ENCODE measurements at regions not wholly inside any gene's neighbourhood (a gene's known extent, or its start where the extent isn't known, plus 50 kb on each side); places are given as distances from the start of the nearest gene placed in this dataset.

- intact Hi-C loops (cut with DNase I, micrococcal nuclease), result no loop called here
- Histone ChIP-seq H3K4me1 (ENCODE audit: low read depth) (no peaks in the 10 kb centered on the region), H3K4me3 (no peak overlapping the region), H3K9me3 (no peaks in the 10 kb centered on the region), H3K36me3 (ENCODE audit: low read depth) (no peaks in the 10 kb centered on the region)
- no peak for TF ChIP-seq CTCF (IDR thresholded peaks at IDR 0.05)
- no peak for DNase-seq
- ATAC-seq, result no peak
Measured at GRCh38 chr10:61183967-61184366, 240.0 kb upstream of the RHOBTB1 start.

- no peak overlapping the region for H3K4me3 ChIP-seq
- TF ChIP-seq CTCF (IDR thresholded peaks at IDR 0.05), result no peak
- DNase-seq (no peak), ATAC-seq (no peak)
- intact Hi-C loops (cut with DNase I, micrococcal nuclease), result no loop called here
- H3K36me3 ChIP-seq (ENCODE audit: low read depth), result no peaks in the 10 kb centered on the region
- no peaks in the 10 kb centered on the region for H3K9me3 ChIP-seq
- no peaks in the 10 kb centered on the region for H3K4me1 ChIP-seq (ENCODE audit: low read depth)
Measured at GRCh38 chr10:61181832-61182231, 237.8 kb upstream of the RHOBTB1 start.

- H3K4me1 ChIP-seq (ENCODE audit: low read depth), result no peaks in the 10 kb centered on the region
- TF ChIP-seq CTCF (IDR thresholded peaks at IDR 0.05), result no peak
- H3K9me3 ChIP-seq, result no peaks in the 10 kb centered on the region
- intact Hi-C loops (cut with DNase I, micrococcal nuclease), result no loop called here
- ATAC-seq (no peak), DNase-seq (no peak)
- no peak overlapping the region for H3K4me3 ChIP-seq
- no peaks in the 10 kb centered on the region for H3K36me3 ChIP-seq (ENCODE audit: low read depth)
Measured at GRCh38 chr10:61179771-61180170, 235.8 kb upstream of the RHOBTB1 start.

- Histone ChIP-seq H3K4me1 (ENCODE audit: low read depth) (no peaks in the 10 kb centered on the region), H3K4me3 (no peak overlapping the region), H3K9me3 (no peaks in the 10 kb centered on the region), H3K36me3 (ENCODE audit: low read depth) (no peaks in the 10 kb centered on the region)
- intact Hi-C loops (cut with DNase I, micrococcal nuclease), result no loop called here
- no peak for ATAC-seq
- TF ChIP-seq CTCF (IDR thresholded peaks at IDR 0.05), result no peak
- DNase-seq, result no peak
Measured at GRCh38 chr10:61176424-61176823, 232.4 kb upstream of the RHOBTB1 start.

GRCh38 chr10:61175316-61175715 lies 231.3 kb upstream of the RHOBTB1 start:
- Histone ChIP-seq H3K36me3 (ENCODE audit: low read depth) (no peaks in the 10 kb centered on the region), H3K4me1 (ENCODE audit: low read depth) (no peaks in the 10 kb centered on the region), H3K9me3 (no peaks in the 10 kb centered on the region), H3K4me3 (no peak overlapping the region)
- intact Hi-C loops (cut with DNase I, micrococcal nuclease), result no loop called here
- DNase-seq (no peak), ATAC-seq (no peak)
- no peak for TF ChIP-seq CTCF (IDR thresholded peaks at IDR 0.05)

GRCh38 chr10:61173450-61173849 lies 229.5 kb upstream of the RHOBTB1 start:
- Histone ChIP-seq H3K4me3 (no peak overlapping the region), H3K4me1 (ENCODE audit: low read depth) (no peaks in the 10 kb centered on the region), H3K36me3 (ENCODE audit: low read depth) (no peaks in the 10 kb centered on the region), H3K9me3 (no peaks in the 10 kb centered on the region)
- intact Hi-C loops (cut with DNase I, micrococcal nuclease), result no loop called here
- DNase-seq (no peak), ATAC-seq (no peak)
- TF ChIP-seq CTCF (IDR thresholded peaks at IDR 0.05), result no peak

All from mucosa of descending colon (tissue), 3 donors.